ENCODE measurements at regions not wholly inside any gene's neighbourhood (a gene's known extent, or its start where the extent isn't known, plus 50 kb on each side); places are given as distances from the start of the nearest gene placed in this dataset.
A peak's percentile ranks its signal among the peaks of the same experiment; 100 is the strongest.

DNA sequence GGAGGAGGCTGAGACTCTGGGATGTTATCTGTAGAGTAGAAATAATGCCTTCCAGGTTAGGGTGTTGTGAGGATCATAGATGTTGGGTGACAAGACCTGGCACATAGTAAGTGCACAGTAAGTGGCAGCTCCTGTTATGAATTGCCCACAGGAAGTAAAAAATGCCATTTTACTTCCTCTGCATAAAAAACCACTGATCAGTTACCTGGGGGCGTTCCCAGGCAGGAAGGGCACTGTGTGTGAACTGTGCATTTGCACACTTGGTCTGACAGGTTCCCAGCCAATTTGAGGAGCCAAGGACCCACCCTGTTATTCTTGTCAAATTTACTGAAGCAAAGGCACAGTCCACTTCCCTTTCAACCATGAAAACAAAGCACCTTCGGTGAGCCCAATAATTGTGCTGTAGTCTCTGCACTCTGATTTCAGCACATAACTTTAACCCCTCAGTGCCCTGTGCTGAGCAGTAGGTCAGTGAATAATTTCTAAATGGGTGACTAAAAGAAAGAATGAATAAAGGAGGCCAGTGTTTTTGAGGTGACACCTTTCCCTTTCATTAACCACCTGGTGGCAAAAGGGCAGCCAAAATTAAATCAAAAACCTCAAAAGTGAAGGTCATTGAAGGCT, 85.8 kb upstream of the ARHGEF3 start:
- H3K4me3 ChIP-seq (replicated peaks in 1 of 2; ENCODE audit: low read depth in 2 of 2, low read length in 2 of 2): no peak overlapping the region
- no peak for DNase-seq (ENCODE audit: low read depth in 2 of 2)
- TF ChIP-seq CTCF (IDR thresholded peaks at IDR 0.05; ENCODE audit: low read depth, low read length): no peak

- no peak overlapping the region for H3K4me3 ChIP-seq (replicated peaks in 1 of 2; ENCODE audit: low read depth in 2 of 2, low read length in 2 of 2)
- DNase-seq (ENCODE audit: low read depth in 2 of 2): no peak
- TF ChIP-seq CTCF (IDR thresholded peaks at IDR 0.05; ENCODE audit: low read depth, low read length): no peak
Observed at GRCh38 chr3:56886314-56886713, 84.6 kb upstream of the ARHGEF3 start.

- no peak for TF ChIP-seq CTCF (IDR thresholded peaks at IDR 0.05; ENCODE audit: low read depth, low read length)
- no peak for DNase-seq (ENCODE audit: low read depth in 2 of 2)
- H3K4me3 ChIP-seq (replicated peaks in 1 of 2; ENCODE audit: low read depth in 2 of 2, low read length in 2 of 2): no peak overlapping the region
Observed at GRCh38 chr3:56885879-56886278, 84.1 kb upstream of the ARHGEF3 start.

- no peak for TF ChIP-seq CTCF (IDR thresholded peaks at IDR 0.05; ENCODE audit: low read depth, low read length)
- no peak overlapping the region for H3K4me3 ChIP-seq (replicated peaks in 1 of 2; ENCODE audit: low read depth in 2 of 2, low read length in 2 of 2)
- DNase-seq (ENCODE audit: low read depth in 2 of 2): no peak
Observed at GRCh38 chr3:56885453-56885852, 83.7 kb upstream of the ARHGEF3 start.

DNA sequence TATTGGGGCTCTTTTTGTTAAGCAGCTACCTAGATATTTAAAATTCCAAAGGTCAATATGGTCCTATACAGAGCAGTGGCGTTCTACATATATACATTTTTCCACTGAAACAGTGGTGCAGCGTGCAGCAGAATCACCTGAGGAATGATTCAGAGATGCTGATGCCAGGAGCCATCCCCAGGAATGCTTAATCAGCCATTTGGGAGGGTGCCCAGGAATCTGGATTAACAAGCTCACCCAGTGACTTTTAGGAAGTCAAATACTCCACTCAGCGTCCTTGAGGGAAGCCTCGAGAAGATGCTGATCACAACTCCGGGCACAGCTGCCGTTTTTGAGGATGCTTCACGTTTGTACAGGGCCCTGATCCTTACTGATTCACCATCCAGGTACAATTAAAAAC, 82.6 kb upstream of the ARHGEF3 start:
- no peak for TF ChIP-seq CTCF (IDR thresholded peaks at IDR 0.05; ENCODE audit: low read depth, low read length)
- DNase-seq (ENCODE audit: low read depth in 2 of 2): peak in 1 of 2 donors; percentile 12
- H3K4me3 ChIP-seq (replicated peaks in 1 of 2; ENCODE audit: low read depth in 2 of 2, low read length in 2 of 2): no peak overlapping the region

GRCh38 chr3:56883828-56884227, 82.1 kb upstream of the ARHGEF3 start:
- H3K4me3 ChIP-seq (replicated peaks in 1 of 2; ENCODE audit: low read depth in 2 of 2, low read length in 2 of 2): no peak overlapping the region
- TF ChIP-seq CTCF (IDR thresholded peaks at IDR 0.05; ENCODE audit: low read depth, low read length): no peak
- DNase-seq (ENCODE audit: low read depth in 2 of 2): no peak

DNA sequence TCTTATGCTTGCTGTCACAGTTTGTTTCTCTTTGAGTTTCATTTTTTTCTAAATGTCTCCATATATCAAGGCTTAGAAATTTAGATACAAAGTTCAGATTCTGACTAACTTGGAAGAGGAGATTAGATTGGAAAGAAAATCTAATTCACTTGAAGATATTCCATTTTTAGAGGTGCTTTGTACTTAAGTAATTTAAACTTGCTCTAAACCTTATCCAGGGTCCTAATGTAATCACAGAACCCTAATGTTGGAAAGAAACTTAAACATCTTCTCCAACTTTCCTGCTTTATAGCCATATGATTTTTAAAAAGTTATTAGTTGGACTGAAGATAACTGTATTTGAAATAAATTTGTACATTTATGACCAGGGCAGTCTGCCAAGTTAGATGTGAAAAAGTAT, 81.1 kb upstream of the ARHGEF3 start:
- H3K4me3 ChIP-seq (replicated peaks in 1 of 2; ENCODE audit: low read depth in 2 of 2, low read length in 2 of 2): no peak overlapping the region
- no peak for TF ChIP-seq CTCF (IDR thresholded peaks at IDR 0.05; ENCODE audit: low read depth, low read length)
- DNase-seq (ENCODE audit: low read depth in 2 of 2): no peak

All from cardiac fibroblast (primary cell).